ENCODE measurements at regions not wholly inside any gene's neighbourhood (a gene's known extent, or its start where the extent isn't known, plus 50 kb on each side); places are given as distances from the start of the nearest gene placed in this dataset.

DNA sequence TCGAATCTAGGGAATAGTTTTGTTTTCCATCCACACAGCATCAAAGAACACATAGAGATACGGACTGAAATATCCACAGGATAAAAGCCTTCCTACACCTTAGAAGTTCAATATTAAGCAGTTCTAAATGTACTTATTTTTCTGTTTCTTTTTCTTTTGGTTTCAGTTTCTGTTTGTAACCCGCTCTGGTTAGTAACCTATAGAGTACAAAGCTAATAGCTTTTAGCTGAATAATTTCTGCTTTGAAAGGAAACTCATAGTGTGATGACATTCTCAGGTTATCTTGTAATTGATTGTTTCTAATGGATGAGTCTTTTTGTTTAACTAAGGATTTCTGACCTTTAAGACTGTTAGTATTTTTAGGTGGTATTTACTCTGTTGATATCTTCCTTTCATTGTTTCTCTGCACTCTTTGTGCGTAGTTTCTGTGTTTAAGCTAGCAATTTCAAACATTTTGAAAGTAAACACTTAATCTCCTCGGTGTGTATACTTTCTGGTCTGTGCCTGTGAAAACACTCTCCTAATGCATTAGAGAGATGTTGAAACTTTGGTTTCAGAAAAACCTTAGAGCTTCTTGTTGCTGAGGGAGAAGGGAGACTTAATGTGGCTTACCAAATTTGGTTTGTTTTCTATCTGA is 385.5 kb downstream of the HDGFL1 start:
- in situ Hi-C loops (cut with MboI; ENCODE audit: low pct_unique_long_range_greater_than_20kb, low sequenced_read_pairs): no loop called here
- no peak for DNase-seq

DNA sequence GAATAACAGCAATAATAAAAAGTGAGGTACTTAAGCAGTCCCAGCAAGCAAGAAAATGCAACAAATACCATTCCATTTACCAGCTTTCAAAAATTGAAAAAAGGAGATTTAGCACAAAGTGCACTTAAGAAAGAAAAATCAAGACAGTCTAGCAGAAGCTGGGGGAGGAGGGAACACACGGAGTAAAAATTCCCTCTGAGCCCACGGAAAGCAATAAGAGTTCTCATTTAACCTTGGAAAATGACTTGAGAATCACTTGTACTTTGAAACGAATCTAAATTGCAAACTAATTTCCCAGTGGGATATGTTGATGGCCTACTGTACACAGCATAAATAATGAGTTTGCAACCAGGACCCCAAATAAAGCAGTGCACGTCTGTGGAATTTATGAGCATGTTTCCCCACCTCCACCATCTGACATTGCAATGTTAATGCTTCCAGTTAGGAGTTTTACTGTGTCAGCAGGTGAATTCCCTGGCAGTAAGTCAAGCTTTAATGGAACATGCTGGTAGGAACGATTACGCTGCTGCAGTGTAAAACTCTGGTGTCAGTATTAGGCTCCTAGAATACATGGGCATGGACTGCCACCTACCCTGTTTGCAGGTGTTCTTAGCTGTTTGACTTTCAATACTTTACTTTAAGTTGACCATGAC is 386.8 kb downstream of the HDGFL1 start:
- DNase-seq: no peak

DNA sequence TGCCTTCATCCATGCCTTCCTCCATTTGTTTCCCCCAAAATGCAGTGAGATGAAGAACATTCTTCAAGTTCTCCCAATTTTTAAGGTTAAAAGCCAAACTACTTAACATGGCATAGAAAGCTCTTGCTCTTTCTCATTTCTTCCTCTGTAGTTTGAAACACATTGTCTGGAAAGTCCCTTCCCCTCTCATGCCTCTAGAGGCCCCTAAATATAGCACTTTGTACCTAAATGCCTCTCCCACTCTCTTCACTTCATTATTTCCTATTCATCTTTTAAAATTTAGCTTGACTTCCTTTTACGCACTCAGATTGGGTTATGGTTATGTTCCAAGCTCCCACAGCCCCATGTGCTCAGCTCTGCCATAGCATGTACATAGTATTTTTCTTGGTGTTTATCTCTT is 389.3 kb downstream of the HDGFL1 start:
- in situ Hi-C loops (cut with MboI; ENCODE audit: low pct_unique_long_range_greater_than_20kb, low sequenced_read_pairs): no loop called here
- no peak for DNase-seq

More for the DNA sequence above, 386.8 kb downstream of the HDGFL1 start:
- in situ Hi-C loops (cut with MboI; ENCODE audit: low pct_unique_long_range_greater_than_20kb, low sequenced_read_pairs): no loop called here

DNA sequence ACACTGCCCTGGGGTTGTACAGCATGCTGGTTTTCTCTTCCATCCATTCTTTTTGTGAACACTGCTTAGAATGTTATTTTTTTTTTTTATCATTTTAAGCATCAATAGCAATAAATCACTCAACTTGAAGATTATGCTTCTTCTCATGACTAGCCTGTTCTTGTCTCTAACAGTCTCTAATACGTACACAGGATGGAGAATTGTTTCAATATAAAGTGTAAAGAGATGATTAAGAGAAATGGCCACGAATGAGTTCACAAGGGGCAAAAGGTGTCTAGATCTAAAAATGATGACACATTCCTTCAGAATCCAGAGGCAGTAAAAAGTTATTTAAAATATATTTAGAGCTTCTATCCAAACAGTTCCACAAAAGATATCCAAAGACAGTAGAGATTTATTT is 390.2 kb downstream of the HDGFL1 start:
- in situ Hi-C loops (cut with MboI; ENCODE audit: low pct_unique_long_range_greater_than_20kb, low sequenced_read_pairs): no loop called here

DNA sequence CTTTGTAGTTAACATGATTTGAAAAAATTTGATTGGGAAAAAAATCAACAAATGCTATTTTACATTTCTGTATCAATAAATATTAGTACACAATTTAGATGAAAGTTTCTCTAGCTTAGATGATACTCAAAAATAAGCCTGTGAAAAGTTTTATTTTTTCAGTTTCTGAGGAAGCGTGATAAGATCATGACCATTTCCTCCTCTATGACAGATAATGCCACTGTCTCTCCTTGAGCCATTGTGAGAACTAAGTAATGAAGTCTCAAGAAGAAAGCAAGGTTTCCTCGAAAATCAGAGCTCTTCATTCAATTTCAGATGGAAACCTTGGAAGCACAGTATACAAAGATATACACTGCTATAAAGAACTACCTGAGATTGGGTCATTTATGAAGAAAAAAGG is 395.0 kb downstream of the HDGFL1 start:
- no peak for DNase-seq
- in situ Hi-C loops (cut with MboI; ENCODE audit: low pct_unique_long_range_greater_than_20kb, low sequenced_read_pairs): no loop called here

More for the DNA sequence above, 390.2 kb downstream of the HDGFL1 start:
- no peak for DNase-seq

DNA sequence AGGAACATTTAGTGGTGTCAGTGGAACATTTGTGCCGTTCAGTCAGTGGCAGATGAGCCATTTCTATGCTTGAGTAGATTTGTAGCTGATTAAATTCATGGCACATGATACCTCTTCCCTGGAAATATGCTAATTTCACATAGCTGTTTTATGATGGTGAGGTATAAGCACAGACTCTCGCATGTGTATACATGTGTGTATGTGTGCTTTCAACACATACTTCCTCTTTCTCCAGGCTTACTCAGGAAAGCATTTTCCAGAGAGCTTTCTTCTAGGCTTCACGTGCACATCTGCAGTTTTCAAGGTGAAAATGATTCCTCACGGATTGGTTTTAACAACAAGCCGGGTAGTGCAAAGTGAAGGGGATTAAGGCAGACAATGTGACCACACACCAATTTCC is 396.5 kb downstream of the HDGFL1 start:
- in situ Hi-C loops (cut with MboI; ENCODE audit: low pct_unique_long_range_greater_than_20kb, low sequenced_read_pairs): no loop called here
- DNase-seq: no peak

DNA sequence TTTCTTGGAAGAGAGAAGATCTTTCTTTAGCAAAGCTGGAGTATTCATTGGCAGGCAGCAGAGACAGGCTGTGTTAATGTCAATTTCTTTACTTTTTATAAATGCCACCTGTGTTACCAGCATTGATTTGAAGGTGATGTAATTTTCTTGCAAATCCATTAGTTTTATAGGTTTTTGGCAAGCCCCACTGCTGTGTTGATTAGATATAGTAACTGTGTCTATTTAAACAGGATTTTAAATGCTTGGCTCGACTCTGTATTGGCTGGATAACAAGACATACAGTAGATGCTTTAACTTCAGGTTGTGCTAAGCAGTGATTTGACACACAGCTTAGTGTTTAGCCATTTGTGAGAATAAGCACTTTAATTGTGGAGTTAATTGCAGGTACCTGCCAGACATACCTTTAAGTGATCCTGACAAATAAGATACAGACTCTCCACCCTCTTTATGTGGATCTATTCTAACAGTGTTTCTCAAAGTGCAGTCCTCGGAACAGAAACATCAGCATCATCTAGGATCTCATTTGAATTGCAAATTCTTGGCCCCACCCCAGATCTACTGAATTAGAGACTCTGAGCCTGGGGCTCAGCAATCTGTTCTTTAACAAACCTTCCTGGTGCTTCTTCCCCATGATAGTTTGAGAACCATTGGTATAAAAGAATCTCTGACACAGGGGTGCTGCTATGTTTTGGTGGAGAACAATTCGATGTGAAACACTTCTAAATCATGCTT is 397.5 kb downstream of the HDGFL1 start:
- DNase-seq: no peak
- in situ Hi-C loops (cut with MboI; ENCODE audit: low pct_unique_long_range_greater_than_20kb, low sequenced_read_pairs): no loop called here

DNA sequence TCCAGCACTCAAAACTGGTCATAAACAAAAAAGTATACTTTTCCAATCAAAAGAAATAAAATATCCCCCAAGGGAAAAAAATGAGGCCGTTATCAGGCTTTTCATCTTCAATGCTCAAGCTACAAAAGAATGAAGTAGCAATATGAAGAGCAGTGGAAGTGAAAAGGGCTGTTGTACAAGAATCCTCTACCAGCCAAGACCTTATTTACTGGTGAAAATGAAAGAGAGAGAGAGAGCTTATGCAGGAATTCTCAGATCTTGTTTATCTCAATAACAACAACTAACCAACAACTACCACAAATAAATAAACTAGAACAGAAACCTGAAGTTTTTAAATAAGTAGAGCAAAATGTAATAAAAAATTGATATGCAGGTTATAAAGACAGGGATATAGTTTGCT is 400.6 kb downstream of the HDGFL1 start:
- DNase-seq: no peak
- in situ Hi-C loops (cut with MboI; ENCODE audit: low pct_unique_long_range_greater_than_20kb, low sequenced_read_pairs): no loop called here

DNA sequence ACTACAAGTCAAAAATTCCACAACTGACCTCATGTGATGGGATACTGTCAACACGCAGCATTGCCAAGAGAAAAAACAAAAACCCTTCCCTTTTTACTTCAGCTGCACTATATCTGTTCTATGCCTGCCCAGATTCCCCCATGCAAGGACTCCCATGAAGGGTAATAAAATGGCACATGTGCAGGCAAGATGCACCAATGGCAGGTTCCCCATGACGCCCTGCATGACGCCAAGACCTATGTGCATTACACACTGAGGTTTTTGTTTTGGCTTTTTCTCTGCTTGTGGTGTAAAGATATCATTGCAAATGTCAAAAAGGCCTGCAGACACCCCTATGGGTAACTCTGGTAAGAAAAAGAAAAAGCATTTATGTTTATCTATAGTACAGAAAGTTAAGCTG is 403.4 kb downstream of the HDGFL1 start:
- no peak for DNase-seq
- in situ Hi-C loops (cut with MboI; ENCODE audit: low pct_unique_long_range_greater_than_20kb, low sequenced_read_pairs): no loop called here

DNA sequence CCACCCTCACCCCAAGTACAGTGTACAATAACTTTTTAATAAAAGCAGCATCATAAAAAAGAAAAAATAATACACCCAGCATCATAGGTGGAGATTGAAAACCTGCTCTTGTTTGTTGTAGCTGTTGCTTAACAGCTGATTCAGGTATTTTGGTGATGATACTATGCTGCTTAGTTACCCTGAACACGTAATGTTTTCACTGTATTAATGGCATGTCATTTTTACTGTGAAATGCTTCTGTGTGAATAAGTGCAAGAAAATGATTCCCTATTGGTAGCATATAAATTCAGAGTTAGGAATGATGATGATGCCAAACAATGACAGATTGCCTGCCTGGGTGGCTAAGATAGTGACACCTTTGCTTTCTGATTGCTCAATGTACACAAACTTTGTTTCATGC is 405.7 kb downstream of the HDGFL1 start:
- in situ Hi-C loops (cut with MboI; ENCODE audit: low pct_unique_long_range_greater_than_20kb, low sequenced_read_pairs): no loop called here
- DNase-seq: no peak

DNA sequence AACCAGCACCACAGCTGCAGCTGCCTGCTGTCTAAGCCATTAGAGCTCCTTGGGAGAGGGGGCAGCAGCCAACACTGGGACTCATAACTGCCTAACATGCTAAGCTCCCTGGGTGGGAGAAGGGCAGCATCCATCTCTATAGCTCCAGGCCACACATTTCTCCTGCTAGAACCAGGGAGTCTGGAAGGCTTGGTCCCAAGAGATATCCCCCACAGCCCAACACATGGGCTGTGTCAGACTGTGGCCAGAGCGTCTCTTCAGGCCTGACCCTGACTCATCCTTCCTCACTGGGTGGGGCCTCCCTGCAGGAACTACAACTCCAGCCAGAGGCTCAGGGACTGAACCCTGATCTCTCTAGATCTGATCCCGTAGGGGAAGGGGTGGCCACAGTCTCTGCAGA is 411.1 kb downstream of the HDGFL1 start:
- in situ Hi-C loops (cut with MboI; ENCODE audit: low pct_unique_long_range_greater_than_20kb, low sequenced_read_pairs): no loop called here
- DNase-seq: no peak

DNA sequence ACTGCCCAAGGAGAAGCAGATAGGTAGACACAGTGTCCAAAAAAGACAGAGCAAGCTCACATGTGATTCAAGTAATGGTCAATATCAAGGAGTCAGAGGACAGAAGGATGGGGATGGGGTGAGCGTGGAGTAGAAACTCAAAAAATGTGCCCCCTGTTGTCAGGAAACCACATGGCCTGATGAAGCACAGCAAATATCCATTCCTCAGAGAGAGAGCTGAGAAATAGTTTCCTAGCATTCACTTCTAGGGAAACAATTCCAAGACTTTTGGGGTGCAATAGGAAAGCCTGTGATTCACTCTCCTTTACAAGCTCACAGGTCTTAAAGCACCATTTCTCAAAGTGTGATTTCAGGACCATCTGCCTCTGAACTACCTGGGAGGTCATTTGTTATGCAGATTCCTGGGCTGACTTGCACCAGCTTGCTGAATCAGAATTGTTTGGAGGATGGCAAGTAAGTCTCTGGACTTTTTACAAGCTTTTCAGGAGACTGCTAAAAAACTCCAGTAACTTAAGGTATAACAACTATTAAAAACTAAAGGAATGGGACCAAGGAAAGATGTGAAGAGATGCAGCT is 432.8 kb downstream of the HDGFL1 start:
- in situ Hi-C loops (cut with MboI; ENCODE audit: low pct_unique_long_range_greater_than_20kb, low sequenced_read_pairs): no loop called here
- DNase-seq: no peak

DNA sequence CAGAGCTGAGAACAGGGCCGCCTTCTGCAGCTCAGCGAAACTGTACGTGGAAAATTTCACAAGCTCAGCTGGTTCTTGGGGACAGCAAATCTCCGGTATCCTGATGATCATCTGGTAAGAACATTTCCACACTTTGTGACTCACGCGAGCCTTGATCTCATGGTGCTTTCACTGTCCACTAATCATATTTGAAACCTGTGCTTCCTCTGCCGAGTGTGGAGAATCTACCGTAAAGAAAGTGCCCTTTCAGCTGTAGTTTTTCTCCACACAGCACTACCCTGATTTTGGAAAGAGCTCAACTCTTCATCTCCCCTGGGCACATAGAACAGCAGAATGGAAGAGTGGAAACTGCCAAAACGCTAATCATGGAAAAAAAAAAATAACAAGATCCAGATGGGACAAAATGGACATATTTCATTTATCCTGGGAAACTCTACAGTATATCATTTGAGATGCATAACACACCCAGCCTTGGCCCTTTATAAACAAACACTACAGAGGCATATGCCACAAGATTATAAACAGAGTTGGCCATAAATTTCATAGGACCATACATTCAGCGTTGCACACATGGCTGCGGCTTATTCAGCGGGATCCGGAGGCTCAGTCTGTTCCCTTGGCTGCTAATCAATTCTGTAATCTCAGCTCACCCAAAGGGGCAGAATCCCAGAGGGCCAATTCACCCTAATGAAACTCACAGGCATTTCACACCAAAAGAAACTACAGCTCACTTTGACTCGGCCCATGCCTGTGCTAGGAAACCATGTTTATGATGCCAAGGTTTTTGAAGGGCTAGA is 434.5 kb downstream of the HDGFL1 start:
- in situ Hi-C loops (cut with MboI; ENCODE audit: low pct_unique_long_range_greater_than_20kb, low sequenced_read_pairs): no loop called here
- DNase-seq: no peak

DNA sequence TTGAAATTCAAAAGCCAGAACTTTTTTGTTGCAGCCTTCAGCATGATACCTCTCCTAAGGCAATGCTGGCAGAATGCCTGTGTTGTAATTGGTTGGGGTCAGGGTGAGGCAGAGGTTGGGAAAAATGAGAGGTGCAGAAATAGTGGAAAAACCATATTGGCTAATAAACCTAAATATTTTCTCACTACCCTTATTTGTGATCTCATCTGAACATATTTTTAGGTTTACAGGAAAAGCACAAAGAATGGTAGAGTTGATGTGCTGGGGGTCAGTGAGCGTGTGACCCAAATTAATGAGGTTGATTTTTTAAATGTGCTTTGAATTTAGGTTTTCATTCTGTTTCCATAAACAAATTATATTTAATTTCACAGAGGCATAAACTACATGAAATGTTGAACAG is 437.3 kb downstream of the HDGFL1 start:
- no peak for DNase-seq
- in situ Hi-C loops (cut with MboI; ENCODE audit: low pct_unique_long_range_greater_than_20kb, low sequenced_read_pairs): no loop called here

DNA sequence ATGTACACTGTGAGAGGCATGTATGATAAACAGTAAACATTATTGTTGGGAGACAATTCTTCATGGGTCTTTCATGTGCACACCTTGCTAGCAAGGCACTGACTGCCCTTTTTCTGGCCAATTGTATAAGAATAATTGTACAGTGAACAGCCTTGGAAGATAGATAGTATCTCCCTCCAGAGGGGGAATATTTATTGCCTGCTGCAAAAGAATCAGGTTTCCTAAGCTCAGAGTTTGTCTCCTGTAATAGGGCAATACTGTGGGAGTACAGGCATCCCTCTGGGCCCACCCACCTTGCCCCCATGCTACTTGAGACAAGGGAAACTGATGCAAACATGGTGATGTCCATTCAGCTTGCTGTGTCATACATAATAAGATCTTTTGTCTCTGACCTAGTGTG is 442.2 kb downstream of the HDGFL1 start:
- no peak for DNase-seq
- in situ Hi-C loops (cut with MboI; ENCODE audit: low pct_unique_long_range_greater_than_20kb, low sequenced_read_pairs): no loop called here

DNA sequence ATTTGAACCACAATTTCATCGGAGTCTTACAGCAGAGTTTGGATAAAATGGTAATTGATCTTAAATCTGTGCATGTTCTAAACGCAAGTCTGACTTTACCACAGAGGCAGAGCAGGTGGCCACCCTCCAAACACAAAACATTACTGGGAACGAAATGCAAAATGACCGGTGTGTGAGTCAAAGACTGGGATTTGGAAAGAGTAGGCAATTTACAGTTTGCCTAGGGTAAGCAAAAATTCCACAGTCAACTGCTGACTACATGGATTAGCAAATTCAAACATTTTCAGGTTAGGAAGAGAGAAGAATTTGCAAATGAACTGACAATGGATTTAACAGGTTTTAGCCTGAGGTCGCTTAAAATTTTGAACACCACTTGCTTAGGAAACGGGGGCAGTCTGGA is 444.4 kb downstream of the HDGFL1 start:
- no peak for DNase-seq
- in situ Hi-C loops (cut with MboI; ENCODE audit: low pct_unique_long_range_greater_than_20kb, low sequenced_read_pairs): no loop called here

DNA sequence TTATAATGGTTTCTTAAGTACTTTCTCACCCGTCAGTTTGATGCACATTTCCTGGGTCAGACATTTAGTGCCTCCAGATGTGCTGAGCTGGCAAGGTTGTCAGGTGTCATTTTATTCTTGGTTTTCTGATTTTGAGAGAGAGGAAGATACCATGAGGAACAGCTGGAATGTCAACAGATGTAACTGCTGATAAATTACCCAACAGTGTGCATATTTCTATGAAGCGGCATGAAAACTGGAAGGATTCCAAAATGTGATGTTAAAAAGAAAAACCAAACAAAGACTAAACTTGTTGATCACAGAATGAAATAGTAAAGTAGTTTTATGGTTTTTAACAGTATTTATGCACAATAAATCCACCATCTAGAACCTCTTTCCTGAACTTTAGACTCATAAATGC is 447.3 kb downstream of the HDGFL1 start:
- in situ Hi-C loops (cut with MboI; ENCODE audit: low pct_unique_long_range_greater_than_20kb, low sequenced_read_pairs): no loop called here
- DNase-seq: no peak

DNA sequence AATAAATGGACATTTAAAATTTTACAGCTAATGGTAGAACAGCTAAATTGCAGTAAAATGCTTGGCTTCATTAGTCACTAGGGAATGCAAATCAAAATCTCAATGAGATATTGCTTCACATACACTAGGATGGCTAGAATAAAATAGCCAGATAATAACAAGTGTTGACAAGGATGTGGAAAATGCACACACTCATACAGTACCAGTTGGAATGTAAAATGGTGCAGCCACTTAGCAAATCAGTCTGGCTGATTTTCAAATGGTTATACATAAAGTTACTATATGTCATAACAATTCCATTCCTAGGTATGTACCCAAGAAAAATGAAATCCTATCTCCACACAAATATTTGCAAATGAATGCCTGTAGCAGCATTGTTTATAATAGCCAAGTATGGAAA is 452.1 kb downstream of the HDGFL1 start:
- in situ Hi-C loops (cut with MboI; ENCODE audit: low pct_unique_long_range_greater_than_20kb, low sequenced_read_pairs): no loop called here
- no peak for DNase-seq

DNA sequence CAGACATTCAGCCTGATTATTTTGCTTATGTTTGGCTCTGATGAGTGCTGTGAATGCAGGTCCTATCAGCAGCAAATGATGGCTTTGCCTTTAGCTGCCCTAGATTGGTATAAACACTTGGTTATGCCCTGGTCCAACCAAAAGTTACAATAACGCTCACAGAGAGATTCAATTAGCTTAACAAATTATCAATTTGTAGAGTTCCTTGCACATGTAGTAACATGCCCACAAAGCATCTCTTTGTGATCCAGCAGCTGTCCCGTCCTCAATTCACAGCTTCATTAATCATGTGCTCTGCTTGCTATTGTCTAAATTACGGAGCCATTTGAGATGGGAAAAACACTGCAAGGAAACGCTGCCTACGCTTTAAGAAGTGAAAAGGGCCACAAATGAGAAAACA is 457.9 kb downstream of the HDGFL1 start:
- in situ Hi-C loops (cut with MboI; ENCODE audit: low pct_unique_long_range_greater_than_20kb, low sequenced_read_pairs): no loop called here
- DNase-seq: no peak

DNA sequence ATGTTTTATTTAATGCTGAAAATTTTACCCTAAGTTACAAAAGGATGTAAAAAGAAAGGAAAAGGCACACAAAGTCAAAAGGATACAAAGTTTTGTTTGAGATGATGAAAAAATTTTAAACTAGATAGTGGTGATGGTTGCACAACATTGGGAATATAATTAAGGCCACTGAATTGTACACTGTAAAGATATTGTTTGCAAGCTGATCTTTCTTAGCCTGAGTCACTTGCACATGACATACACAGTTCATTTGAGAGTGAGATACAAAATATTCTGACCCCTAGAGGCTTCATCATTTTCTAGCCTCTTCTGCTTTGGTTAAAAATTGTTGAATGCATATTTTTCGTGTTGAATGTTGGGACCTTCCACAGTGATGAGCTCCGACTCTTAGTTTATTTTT is 462.6 kb downstream of the HDGFL1 start:
- no peak for DNase-seq
- in situ Hi-C loops (cut with MboI; ENCODE audit: low pct_unique_long_range_greater_than_20kb, low sequenced_read_pairs): no loop called here
